ENCODE measurements at regions not wholly inside any gene's neighbourhood (a gene's known extent, or its start where the extent isn't known, plus 50 kb on each side); places are given as distances from the start of the nearest gene placed in this dataset.
A peak's percentile ranks its signal among the peaks of the same experiment; 100 is the strongest.

DNA sequence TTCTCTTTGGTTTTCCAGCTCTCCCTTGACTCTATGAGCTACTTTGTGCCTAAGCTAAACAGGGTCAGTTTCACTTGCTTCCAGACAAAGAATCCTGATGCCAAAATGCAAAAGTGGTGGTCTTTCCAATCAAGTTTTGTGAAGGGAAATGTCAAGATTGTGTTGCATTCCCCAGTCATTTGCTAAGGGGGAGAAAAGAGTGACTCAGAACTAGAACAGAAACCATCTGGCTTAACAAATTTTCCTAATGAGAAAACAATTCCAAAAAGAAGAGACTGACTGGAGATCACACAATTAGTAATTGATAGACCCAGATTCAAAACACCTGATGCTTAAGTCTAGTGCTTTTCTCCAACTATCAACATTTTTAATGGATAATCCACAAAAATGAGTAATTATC lies 235.1 kb upstream of the DIO2 start:
- no peak for DNase-seq

DNA sequence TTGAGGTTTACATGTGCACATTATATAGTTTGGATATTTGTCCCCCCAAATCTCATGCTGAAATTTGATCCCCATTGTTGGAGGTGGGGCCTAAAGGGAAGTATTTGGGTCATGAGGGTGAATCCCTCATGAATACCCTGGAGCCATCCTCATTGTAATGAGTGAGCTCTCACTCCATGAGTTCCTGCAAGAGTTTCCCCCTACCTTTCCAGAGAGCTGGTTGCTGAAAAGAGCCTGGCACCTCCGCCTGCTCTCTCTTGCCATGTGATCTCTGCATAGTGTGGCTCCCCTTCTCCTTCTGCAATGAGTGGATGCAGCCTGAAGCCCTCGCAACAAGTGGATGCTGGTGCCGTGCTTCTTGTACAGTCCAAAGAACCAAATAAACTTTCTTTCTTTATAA lies 234.3 kb upstream of the DIO2 start:
- no peak for DNase-seq

DNA sequence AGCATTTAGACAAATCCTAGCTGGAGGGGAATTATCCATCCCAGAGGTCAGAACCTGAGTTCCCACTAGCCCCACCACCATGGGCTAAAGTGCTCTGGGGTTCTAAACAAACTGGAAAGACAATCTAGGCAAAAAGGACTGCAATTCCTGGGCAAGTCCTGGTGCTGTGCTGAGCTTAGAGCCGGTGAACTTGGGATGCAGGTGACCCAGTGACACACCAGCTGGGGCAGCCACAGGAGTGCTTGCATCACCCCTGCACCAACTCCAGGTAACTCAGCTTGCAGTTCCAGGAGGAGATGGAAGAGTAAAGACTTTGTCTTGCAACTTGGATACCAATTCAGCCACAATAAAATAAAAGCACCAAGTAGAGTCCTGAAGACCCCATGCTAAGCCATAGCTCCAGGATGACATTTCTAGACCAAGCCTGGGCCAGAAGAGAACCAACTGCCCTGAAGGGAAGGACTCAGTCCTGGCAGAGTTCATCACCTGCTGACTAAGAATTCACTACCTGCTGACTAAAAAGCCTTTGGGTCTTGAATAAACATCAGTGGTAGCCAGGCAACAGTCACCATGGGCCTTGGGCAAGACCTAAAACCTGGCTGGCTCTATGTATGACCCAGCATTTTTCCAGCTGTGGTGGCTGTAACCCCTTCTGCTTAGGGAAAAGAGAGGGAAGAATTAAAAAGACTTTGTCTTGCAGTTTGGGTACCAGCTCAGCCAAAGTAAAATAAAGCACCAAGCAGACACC lies 223.4 kb upstream of the DIO2 start:
- no peak for DNase-seq

DNA sequence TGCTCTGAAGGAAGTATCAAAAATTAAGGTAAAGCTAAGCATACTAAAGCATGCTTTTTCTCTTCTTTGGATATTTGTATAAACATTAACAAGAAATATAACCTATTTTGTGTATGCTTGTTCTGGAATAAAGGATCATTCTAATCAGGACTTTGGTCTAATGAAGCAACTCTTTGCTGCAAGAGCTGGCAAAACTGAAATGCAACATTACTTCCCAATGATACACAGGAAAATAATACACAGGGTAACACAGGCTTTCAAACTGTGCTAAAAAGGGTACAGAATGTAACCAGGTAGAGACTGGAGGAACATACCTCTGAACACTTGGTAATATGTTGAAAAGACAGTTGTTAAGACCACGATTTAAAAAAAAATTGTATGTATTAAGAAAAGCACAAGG lies 222.5 kb upstream of the DIO2 start:
- DNase-seq, result no peak

DNA sequence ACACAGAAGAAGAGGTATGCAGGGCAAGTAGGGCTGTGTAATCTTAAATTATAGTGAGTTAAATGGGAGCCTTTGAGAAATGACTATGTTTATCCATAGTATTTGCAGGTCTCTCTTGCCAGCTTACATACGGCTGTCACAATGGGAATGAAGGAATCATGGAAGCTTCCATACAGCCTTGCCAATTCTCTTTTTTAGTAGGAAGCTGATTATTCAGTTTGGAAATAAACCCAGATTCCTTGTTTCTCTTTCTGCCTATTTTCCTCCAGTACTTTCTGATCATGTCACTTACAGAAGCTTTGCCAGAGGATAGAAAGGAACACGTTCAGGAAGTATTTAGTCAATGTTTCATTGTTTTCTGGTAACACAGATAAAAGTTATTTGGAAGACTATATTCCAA lies 217.4 kb upstream of the DIO2 start:
- DNase-seq, result no peak

DNA sequence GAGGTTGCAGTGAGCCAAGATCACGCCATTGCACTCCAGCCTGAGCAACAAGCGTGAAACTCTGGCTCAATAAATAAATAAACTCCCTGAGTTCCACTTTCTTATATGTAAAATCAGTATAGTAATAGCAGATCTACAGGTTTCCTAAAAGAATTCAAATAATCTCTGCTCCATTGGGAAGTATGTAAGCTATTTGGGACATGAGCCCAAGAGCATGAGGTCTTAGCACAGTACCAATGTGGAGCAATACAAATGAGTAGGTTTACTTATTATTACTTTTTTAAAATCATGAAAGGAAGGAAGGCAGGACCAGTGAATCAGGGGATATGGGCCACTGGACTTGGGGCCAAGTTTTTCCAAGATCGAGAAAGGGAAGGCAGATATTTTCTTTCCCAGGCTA lies 216.9 kb upstream of the DIO2 start:
- no peak for DNase-seq

DNA sequence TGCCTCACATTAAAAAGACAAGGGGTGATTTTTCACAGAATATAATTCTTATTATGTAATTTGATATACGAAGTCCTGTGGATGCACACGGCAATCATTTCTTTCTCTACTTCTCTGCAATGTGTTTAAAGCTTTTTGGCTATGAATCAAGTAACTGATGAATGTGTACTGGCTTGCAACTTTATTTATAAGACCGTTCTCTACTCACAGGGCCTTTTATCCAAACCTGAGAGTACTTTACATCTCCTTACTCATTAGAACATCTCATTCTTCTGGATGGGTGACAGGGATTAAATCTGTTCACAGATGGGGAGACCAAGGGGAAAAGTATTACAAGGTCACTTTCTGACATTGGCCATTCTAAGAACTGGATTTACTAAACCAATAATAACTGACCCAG lies 215.8 kb upstream of the DIO2 start:
- no peak for DNase-seq

DNA sequence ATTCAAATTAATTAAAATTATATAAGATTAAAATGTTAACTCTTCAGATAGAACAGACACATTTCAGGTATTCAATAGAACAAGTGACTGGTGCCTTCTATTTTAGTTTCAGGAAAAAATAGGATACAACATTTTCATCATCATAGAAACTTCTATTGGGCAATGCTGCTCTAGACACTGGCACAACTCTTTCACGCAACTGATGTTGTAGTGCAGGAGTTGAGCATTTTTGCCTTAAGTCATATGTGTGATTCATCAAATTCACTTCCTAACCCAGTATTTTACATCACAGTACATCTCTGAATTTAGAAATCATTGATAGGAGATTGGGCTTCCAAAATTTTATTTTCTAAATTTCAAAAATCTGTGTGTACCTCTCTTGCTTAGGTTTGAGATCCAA lies 215.4 kb upstream of the DIO2 start:
- DNase-seq, result no peak

DNA sequence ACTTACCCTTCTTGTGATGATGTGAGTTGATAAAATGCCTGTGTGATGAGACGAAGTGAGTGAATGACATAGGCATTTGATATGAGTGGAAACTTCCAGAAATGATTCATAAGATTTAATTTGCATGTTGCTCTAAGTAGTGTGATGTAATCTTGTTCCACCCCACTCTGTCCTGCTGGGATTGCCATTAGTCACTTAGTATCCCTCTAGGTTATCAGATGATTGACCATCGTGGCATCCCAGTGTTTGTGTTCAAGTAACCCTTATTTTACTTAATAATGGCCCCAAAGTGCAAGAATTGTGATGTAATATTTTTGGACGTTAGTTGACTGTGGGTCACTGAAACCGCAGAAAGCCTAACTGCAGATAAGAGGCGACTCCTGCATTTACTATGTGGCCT lies 214.4 kb upstream of the DIO2 start:
- peak; percentile 14 for DNase-seq

DNA sequence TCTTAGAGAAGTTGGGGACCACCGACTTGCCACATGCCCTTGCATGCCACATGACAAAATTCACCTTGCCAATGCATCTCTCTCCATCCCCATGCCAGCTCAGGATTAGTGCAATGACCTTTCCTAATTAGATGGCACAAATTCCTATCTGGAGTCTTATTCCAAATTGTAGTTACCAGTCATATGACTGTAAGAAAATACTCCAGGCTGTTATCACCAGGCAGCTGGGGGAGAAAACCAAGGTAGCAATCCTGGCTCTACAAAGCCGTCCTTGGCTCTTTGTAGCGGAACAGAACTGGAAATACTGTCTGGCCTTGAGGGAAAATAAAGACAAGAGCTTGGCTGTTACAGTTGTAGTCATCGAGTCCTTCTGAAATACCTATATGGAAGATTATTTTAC lies 208.5 kb upstream of the DIO2 start:
- DNase-seq, result no peak

DNA sequence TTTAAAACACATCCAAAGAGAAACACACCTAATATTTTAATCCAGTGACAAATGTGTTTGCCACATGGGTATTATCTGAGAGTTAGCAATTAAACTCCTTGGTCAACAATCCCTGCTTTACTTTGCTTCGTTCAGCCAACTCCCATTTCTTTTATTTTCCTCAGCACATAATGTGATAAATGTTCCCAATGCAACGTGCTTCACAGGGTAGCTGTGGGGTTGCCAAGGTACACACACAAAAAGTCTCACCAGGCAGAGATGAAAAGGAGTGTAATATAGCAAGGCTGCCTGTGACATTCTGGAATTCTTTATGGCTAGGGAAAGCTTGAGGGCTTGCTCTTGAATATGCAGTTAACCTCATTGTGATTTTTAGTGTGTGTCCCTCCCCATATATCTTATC lies 208.0 kb upstream of the DIO2 start:
- DNase-seq, result no peak

DNA sequence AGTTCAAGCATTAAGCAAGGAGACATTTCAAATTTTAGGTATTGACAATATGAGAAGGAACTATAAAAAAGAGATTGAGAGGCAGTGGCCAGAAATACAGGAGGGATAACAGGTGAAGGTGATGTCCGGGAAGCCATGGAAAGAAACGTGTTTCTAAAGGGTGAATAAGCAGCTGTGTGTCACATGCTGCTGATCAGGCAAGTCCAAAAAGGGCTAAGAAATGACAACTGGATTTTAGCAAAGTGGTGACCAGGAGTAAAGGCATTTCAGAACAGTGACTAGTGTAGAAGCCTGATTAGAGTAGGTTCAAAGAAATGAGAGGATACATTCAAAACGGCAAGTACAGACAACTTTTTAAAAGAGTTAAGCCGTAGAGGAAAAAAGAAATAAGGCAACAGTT lies 204.3 kb upstream of the DIO2 start:
- no peak for DNase-seq

DNA sequence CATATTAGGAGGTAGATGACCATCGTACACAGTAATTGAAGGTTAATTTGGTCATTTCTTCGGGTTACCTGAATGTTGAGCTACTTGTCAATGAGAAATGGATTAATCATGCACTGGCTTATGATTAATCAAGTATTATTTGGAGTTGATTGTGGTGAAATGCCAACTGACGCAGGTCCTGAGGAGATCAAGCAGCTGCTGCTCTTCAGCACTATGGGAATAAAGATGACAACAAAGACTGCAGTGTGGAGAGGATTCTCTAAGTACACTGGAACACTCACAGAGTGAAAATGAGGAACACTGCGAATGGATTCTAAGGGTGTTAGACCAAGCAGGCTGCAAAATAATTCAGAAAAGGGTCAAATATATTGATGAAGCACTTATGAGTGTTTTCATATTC lies 202.8 kb upstream of the DIO2 start:
- no peak for DNase-seq

DNA sequence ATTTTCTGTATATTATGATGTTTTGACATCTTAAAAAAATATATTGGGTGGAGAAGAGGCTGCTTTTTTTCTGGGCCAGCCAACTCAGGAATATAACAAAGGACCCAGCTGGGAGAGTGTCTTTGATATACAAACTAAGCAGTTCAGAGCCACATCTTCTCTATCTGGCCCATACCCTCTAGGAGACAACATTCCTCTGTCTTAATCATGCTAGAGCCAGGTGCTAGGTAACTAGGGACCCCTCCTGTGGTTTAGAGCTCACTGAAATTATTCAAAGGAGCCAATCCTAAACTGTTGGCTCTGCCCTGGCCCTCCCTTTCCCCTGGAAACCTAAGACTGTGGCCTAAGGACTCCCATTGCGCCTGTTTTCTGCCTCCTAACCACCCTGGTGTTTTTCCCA lies 193.1 kb upstream of the DIO2 start:
- no peak for DNase-seq

DNA sequence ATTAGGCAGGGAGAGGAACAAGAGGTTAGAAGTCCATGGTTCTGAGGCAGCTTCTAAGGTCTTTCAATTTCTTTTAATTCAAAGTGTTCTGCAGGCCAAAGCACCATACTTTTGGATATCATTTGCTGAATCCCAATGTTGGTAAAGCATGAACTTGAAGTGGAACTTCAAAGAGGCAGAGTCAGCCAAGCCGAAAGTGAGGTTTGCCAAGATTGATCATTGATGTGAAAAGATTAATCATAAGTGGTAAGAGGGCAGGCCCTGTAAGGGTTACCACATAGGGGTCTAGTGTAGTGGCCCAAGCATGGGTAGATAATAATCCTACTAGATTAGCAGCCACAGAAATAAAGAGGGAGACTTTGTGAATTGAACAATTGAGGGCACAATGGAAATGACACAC lies 191.7 kb upstream of the DIO2 start:
- no peak for DNase-seq

DNA sequence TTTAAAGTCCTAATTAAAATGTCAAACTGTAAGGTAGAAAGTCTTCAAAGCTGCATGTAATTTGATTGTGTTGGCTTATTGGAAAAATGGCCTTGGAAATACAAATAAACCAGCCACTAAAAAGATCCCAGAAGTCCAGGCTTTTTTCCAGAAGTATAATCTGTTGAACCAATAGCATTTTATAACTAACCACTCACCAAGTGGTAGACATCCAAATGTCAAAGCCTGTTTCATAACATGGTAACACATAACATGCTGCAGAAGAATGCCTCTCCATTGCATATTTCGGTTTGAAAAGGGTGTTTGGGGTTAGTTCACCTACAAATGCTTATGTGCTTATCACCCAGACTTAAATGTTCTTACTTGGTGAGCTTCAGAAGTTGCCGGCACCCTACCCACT lies 183.7 kb upstream of the DIO2 start:
- DNase-seq, result no peak

DNA sequence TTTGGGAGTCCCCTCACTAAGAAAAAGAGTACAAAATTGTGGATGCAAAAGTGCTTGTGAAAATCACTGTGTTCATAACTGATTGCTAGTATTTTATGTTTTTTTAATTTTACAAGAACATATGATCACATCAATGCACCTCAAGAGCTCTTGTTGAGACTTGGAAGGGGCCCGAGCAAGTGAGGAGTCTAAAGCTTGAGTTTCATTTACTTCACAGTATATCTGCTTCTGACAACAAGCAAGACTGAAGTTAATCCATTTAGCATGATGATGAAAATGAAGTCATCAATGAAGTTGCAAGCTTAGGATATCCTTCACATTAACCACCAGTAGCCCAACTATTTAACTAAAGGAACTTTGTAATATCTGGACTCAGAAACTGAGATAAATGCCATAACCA lies 182.5 kb upstream of the DIO2 start:
- no peak for DNase-seq

DNA sequence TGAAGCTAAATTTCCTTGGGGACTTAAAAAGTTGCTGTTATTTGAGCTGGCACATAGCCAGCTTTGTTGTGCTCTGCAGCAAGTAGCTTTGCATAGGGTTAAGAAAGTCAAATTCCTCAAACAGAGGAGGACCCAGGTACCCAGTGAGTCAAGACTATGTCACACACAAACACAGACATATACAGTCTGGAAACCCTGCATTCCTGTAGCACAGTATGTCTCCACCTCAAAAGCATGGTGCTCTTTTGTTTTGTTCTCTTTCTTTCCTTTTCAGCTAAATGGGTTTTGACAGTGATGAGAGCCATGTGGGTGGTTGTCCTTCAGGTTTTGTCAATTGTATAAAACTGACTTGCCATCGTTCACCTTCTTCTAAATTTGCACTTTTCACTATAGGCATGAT lies 179.6 kb upstream of the DIO2 start:
- no peak for DNase-seq

DNA sequence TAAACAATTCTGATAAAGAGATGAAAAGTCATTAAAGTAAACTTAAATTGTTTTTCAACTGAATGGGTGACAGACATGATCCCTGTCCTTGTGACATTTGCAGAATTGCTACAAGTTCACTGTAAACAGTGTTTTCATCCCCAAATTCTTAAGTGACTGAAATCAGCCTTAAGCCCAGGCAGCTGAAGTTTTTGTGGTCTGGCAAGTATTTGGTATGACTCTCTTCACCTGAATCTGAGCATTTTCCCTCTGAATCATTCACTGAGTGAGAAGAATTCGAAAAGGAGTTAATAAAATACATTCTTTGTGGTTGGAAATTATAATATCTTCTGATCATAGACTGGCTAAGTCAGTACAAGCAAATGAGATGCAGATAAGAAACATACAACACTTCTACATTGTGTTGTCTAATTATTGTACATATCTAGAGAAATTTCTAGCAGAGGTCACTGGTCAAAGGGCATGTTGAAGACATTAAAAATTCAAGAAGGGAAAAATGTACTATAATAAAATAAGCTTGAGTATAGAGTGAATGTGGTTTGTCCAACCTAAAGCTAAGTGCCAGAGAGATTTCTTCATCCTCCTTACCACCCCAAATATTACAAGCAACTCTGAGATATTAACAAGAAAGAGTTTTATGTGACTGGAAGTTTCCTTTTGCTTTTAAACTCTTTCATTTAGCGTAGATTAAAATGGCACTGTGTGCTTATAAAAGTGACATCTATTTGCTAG lies 177.8 kb upstream of the DIO2 start:
- DNase-seq, result no peak

DNA sequence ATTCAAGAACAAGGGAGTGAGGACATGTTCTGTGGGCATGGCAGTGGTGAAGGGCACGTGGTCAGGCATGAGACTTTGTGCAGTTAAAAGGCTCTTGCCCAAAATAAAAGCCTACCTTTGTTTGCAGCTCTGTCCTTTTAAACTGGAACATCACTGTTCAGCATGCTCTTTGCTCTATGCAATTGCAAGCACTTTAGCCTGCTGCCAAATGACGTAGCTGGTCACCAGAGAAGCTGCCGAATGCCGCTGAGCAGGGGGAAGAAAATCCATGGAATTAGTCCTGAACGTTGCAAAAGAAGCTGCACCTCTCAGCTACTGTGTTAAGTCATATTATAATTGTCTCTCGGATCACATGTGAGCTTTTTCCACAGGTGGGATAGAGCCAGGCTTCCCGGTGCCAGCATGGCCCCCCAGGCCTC lies 176.3 kb upstream of the DIO2 start:
- no peak for DNase-seq

DNA sequence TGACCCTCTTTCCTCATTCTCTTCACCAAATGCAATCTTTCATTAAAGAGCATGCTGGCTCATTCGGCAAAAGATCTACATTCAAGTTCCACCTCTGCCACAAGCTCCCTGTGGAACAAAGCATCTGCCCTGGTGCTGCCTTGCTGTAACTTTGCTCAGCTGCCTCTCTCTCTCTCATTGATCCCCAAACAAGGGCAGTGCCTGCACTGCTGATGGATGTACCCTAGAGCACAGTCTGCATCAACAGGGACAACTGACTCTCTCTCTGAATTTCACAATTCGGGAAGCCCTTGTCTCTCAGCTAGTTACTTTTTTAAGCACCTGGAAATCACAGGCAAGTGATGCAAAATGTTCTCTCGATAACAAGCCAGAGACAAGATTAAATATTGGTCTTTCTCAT lies 174.0 kb upstream of the DIO2 start:
- DNase-seq, result no peak

DNA sequence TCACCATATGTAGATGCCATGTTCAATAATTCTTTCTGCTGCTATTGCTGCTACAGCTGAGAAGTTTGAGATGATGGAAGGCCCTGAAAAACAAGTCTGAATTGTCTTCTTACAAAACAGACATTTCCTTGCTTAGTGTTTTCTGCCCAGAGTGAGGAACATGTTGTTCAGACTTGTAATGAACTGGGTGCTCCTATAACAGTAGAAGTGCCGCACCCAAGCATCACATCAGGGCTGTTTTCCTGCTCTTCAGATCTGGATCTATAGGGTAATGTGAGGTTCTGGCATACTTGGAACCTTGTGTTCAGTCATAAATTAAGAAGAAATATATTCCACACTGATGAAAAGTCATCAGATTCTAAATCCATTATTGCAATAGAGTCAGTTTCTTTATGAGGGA lies 171.9 kb upstream of the DIO2 start:
- no peak for DNase-seq

DNA sequence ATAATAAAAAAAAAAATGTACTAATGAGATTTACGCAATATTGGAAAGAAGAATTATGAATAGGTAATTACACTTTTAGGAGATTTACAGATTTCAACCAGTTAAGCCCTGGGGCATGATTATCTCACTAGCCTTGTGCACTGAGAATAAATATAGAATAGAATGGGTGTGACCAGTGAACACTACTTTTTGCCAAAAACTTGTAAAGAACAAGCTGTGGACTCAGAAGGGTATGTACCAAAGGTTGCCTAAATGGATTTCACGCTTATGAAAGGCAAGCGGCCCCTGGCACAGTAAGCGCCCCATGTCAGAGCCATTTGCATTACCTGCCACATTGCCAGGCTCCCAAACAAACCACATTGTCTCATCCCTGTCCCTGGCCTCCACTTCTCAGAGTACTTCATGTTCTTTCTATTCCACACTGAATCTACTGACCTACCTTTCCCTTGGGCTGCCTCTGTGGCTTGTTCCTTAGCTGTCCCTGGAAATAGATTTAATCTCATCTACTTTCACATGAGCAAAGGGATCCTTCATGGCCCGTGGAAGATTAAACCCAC lies 170.6 kb upstream of the DIO2 start:
- no peak for DNase-seq

DNA sequence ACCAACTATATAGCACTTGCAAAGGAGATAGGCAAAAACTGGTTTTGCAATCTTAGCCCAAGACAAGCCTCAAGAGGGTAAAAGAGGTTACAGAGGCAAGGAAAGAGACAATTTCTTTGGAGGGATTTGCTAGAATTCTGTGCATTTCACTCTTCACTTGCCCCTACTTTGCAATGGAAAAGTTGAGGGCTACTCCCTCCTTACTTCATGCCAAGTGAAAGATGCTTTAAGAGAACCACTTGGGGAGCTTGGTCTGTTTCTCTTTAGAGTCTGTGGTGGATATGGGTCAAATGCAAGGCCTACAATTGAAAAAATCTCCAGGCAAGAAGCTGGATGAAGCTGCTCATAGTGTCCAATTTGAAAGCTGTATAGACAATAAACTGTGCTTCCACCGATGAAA lies 167.7 kb upstream of the DIO2 start:
- no peak for DNase-seq

All from OCI-M1 (cell line).